SU-DHL-6 (cell line): ENCODE measurements at regions not wholly inside any gene's neighbourhood (a gene's known extent, or its start where the extent isn't known, plus 50 kb on each side); places are given as distances from the start of the nearest gene placed in this dataset.

ENCODE experiments used
- H2AFZ ChIP-seq: fragments of 200-600 bp; sonication (generic); 2 replicates; pipeline ENCODE4 v1.6.1; 2014; ENCODE audit warnings: low read depth, mild to moderate bottlenecking, moderate library complexity, mixed read lengths, antibody characterized with exemption, low read length; ENCODE audit not compliant: severe bottlenecking
- H3F3A ChIP-seq: fragments of 200-600 bp; shearing (Covaris generic); 2 replicates; pipeline ENCODE4 v1.6.0; 2016; ENCODE audit warnings: antibody characterized with exemption, mild to moderate bottlenecking; ENCODE audit not compliant: insufficient read depth
- H3K27ac ChIP-seq: fragments of 200-600 bp; sonication (generic); 2 replicates; pipeline ENCODE4 v1.5.1; 2016; ENCODE audit warnings: low read depth, mild to moderate bottlenecking, low read length, moderate library complexity, mixed read lengths
- H3K27me3 ChIP-seq: fragments of 200-600 bp; sonication (generic), shearing (Covaris generic); 2 replicates; pipeline ENCODE4 v1.6.0; 2014; ENCODE audit warnings: mild to moderate bottlenecking, low read length
- H3K36me3 ChIP-seq: fragments of 200-600 bp; sonication (generic); 2 replicates; pipeline ENCODE4 v1.6.1; 2014; ENCODE audit warnings: mild to moderate bottlenecking, low read length, mixed read lengths
- H3K4me2 ChIP-seq: fragments of 300-600, 200-600 bp; shearing (Covaris generic), sonication (generic); 2 replicates; pipeline ENCODE4 v1.6.0; 2014; ENCODE audit warnings: low read length, low read depth, mild to moderate bottlenecking; ENCODE audit not compliant: poor library complexity, severe bottlenecking
- H3K4me3 ChIP-seq: fragments of 200-600 bp; sonication (generic); 2 replicates; pipeline ENCODE4 v1.5.1; 2014; ENCODE audit warnings: antibody characterized with exemption, low read length, mild to moderate bottlenecking, mixed read lengths; ENCODE audit not compliant: insufficient read depth, poor library complexity, severe bottlenecking
- H3K79me2 ChIP-seq: fragments of 200-600 bp; sonication (generic); 2 replicates; pipeline ENCODE4 v1.6.1; 2014; ENCODE audit warnings: mild to moderate bottlenecking, low read length, moderate library complexity; ENCODE audit not compliant: insufficient read depth
- H3K9ac ChIP-seq: fragments of 200-600 bp; sonication (generic); 2 replicates; pipeline ENCODE4 v1.7.0; 2014; ENCODE audit warnings: mild to moderate bottlenecking, low read length
- H3K9me2 ChIP-seq: fragments of 200-600 bp; sonication (generic); replicated peaks from 2 replicates; pipeline ENCODE4 v1.6.1; 2014; ENCODE audit warnings: low read length; ENCODE audit not compliant: insufficient read depth
- H3K9me3 ChIP-seq: fragments of 200-600 bp; sonication (generic); 2 replicates; pipeline ENCODE4 v1.6.1; 2014; ENCODE audit warnings: low read length, mixed read lengths; ENCODE audit not compliant: insufficient read depth
- H4K20me1 ChIP-seq: fragments of 200-600 bp; sonication (generic); 2 replicates; pipeline ENCODE4 v1.6.1; 2014; ENCODE audit warnings: low read depth, mild to moderate bottlenecking, antibody characterized with exemption, low read length, moderate library complexity, mixed read lengths
- CTCF ChIP-seq: fragments of 200-600 bp; sonication (generic); IDR thresholded peaks from one replicate; pipeline ENCODE4 v1.5.1; 2017; ENCODE audit warnings: antibody characterized with exemption, mild to moderate bottlenecking, low read length, moderate library complexity; ENCODE audit not compliant: insufficient read depth, poor library complexity, severe bottlenecking
- EZH2phosphoT487 ChIP-seq: fragments of 200-600 bp; sonication (generic), shearing (Covaris generic); conservative IDR thresholded peaks from 2 replicates; pipeline ENCODE4 v1.6.1; 2018; ENCODE audit warnings: mild to moderate bottlenecking, antibody characterized with exemption, low read length, moderate library complexity, mixed read lengths

GRCh38 chr7:132697003-132697402 is 120.7 kb upstream of the PLXNA4 start:
- Histone ChIP-seq H3K9me3 (no peaks in the 10 kb centered on the region), H3K9me2 (no peaks in the 10 kb centered on the region), H3F3A (no peaks in the 10 kb centered on the region), H3K9ac (no peak overlapping the region), H4K20me1 (no peaks in the 10 kb centered on the region), H3K4me3 (no peak overlapping the region), H2AFZ (no peak overlapping the region), H3K27ac (no peak overlapping the region), H3K4me2 (no peak overlapping the region), H3K36me3 (no peaks in the 10 kb centered on the region), H3K27me3 (no peaks in the 10 kb centered on the region), H3K79me2 (no peaks in the 10 kb centered on the region)
- TF ChIP-seq CTCF, result no peak
- TF ChIP-seq EZH2phosphoT487, result no peak

GRCh38 chr7:132696332-132696731 is 120.1 kb upstream of the PLXNA4 start:
- H3F3A ChIP-seq, result no peaks in the 10 kb centered on the region
- H3K4me2 ChIP-seq, result no peak overlapping the region
- no peak overlapping the region for H3K4me3 ChIP-seq
- H3K9ac ChIP-seq, result no peak overlapping the region
- H3K27ac ChIP-seq, result no peak overlapping the region
- no peaks in the 10 kb centered on the region for H3K9me2 ChIP-seq
- no peaks in the 10 kb centered on the region for H3K36me3 ChIP-seq
- TF ChIP-seq CTCF, result no peak
- no peak for TF ChIP-seq EZH2phosphoT487
- H3K79me2 ChIP-seq, result no peaks in the 10 kb centered on the region
- no peaks in the 10 kb centered on the region for H3K9me3 ChIP-seq
- H2AFZ ChIP-seq, result no peak overlapping the region
- no peaks in the 10 kb centered on the region for H4K20me1 ChIP-seq
- H3K27me3 ChIP-seq, result no peaks in the 10 kb centered on the region

GRCh38 chr7:132691201-132691600 is 114.9 kb upstream of the PLXNA4 start:
- no peaks in the 10 kb centered on the region for H3K36me3 ChIP-seq
- H3K9me3 ChIP-seq, result no peaks in the 10 kb centered on the region
- no peak overlapping the region for H3K4me3 ChIP-seq
- TF ChIP-seq EZH2phosphoT487 (no peak), CTCF (no peak)
- H3K9me2 ChIP-seq, result no peaks in the 10 kb centered on the region
- H3K9ac ChIP-seq, result no peak overlapping the region
- H3K27me3 ChIP-seq, result no peaks in the 10 kb centered on the region; the same call in 1 of the 2 replicates
- H2AFZ ChIP-seq, result no peak overlapping the region
- H4K20me1 ChIP-seq, result no peaks in the 10 kb centered on the region
- H3F3A ChIP-seq, result no peaks in the 10 kb centered on the region
- H3K4me2 ChIP-seq, result no peak overlapping the region
- H3K27ac ChIP-seq, result no peak overlapping the region
- no peaks in the 10 kb centered on the region for H3K79me2 ChIP-seq
